GM12878 (cell line): ENCODE measurements at regions not wholly inside any gene's neighbourhood (a gene's known extent, or its start where the extent isn't known, plus 50 kb on each side); places are given as distances from the start of the nearest gene placed in this dataset.

Experiments used
- ATAC-seq: fragments of 200-7000 bp; cut with Tn5 transposase; 3 replicates; pipeline ENCODE4 v1.9.1; 2020; ENCODE audit warnings: mild to moderate bottlenecking, moderate library complexity
- BruUV-seq: library from RNA; stranded (reverse); fragments of 400-500 nt; replicated peaks from 2 replicates; lab custom pipeline; 2021; lab: Mats Ljungman, UMichigan
- CTCF ChIA-PET: fragments of 300-600 bp; sonication (Branson Sonifier 250); formaldehyde crosslinking; extraction: SDS; loops from one replicate; lab custom pipeline; 2021; ENCODE audit warnings: inconsistent platforms; lab: Yijun Ruan, JAX
- POLR2A ChIA-PET: fragments of 350-600 bp; formaldehyde crosslinking; extraction: SDS; loops from one replicate; lab custom pipeline; 2021; ENCODE audit warnings: inconsistent platforms; lab: Charles Lee
- RAD21 ChIA-PET: fragments of 300-600 bp; sonication (Branson Sonifier 250); formaldehyde crosslinking; loops from one replicate; lab custom pipeline; 2023; ENCODE audit warnings: antibody characterized with exemption; ENCODE audit not compliant: unreplicated experiment; lab: Charles Lee
- SMC1A ChIA-PET: fragments of 300-600 bp; sonication (Branson Sonifier 250); formaldehyde crosslinking; loops from one replicate; lab custom pipeline; 2023; ENCODE audit not compliant: unreplicated experiment, uncharacterized antibody; lab: Charles Lee
- DNase-seq: peaks from one replicate; pipeline ENCODE4 v3.0.0-alpha.2; 2011; ENCODE audit warnings: low read depth, low spot score
- FAIRE-seq: peaks from 3 replicates; lab custom pipeline; 2011; peaks lifted over from hg19 to GRCh38; lab: Jason Lieb, UNC
- H2AFZ ChIP-seq: 2 replicates; pipeline ENCODE4 v1.6.0; 2011; ENCODE audit warnings: low read depth, low read length, control low read depth; ENCODE audit not compliant: control insufficient read depth
- H3K27ac ChIP-seq: 2 replicates; pipeline ENCODE4 v1.5.1; 2011; ENCODE audit warnings: control low read depth; ENCODE audit not compliant: control insufficient read depth, insufficient read depth
- H3K27me3 ChIP-seq, 2 experiments: replicated peaks in 1 of 2; 2 replicates each; pipeline versions ENCODE4 v1.6.0 to v1.6.1; 2011; ENCODE audit warnings: low read length in 1 of 2; ENCODE audit not compliant: control insufficient read depth in 2 of 2, insufficient read depth in 2 of 2
- H3K36me3 ChIP-seq, 2 experiments: 2 replicates each; pipeline ENCODE4 v1.5.1; 2011; ENCODE audit warnings: low read length in 1 of 2; ENCODE audit not compliant: control insufficient read depth in 2 of 2, insufficient read depth in 2 of 2
- H3K4me1 ChIP-seq: 2 replicates; pipeline ENCODE4 v1.6.1; 2011; ENCODE audit warnings: mild to moderate bottlenecking, low read length, moderate library complexity, mixed read lengths; ENCODE audit not compliant: control insufficient read depth, insufficient read depth
- H3K4me2 ChIP-seq: 2 replicates; pipeline ENCODE4 v1.6.0; 2011; ENCODE audit warnings: control low read depth; ENCODE audit not compliant: control insufficient read depth, insufficient read depth
- H3K4me3 ChIP-seq: fragments of 200-600 bp; sonication (generic); 2 replicates; pipeline ENCODE4 v1.5.1; 2016
- H3K79me2 ChIP-seq: 2 replicates; pipeline ENCODE4 v1.6.0; 2011; ENCODE audit warnings: low read length; ENCODE audit not compliant: control insufficient read depth, insufficient read depth
- H3K9ac ChIP-seq: 2 replicates; pipeline ENCODE4 v1.8.0; 2011; ENCODE audit warnings: low read length, control low read depth, mixed read lengths; ENCODE audit not compliant: control insufficient read depth, insufficient read depth
- H3K9me3 ChIP-seq: replicated peaks from 3 replicates; pipeline ENCODE4 v1.5.1; 2011; ENCODE audit warnings: mild to moderate bottlenecking, low read length; ENCODE audit not compliant: control insufficient read depth, insufficient read depth
- H4K20me1 ChIP-seq: 2 replicates; pipeline ENCODE4 v1.6.0; 2011; ENCODE audit not compliant: control insufficient read depth, insufficient read depth
- ATF7 ChIP-seq: fragments of 450-650 bp; IDR thresholded peaks from 2 replicates; pipeline ENCODE4 v1.6.1; 2016; ENCODE audit warnings: low read depth, mild to moderate bottlenecking
- E4F1 ChIP-seq: fragments of 450-650 bp; IDR thresholded peaks from 2 replicates; pipeline ENCODE4 v1.6.1; 2018; ENCODE audit warnings: borderline replicate concordance, mild to moderate bottlenecking; ENCODE audit not compliant: partially characterized antibody
- FOXM1 ChIP-seq: IDR thresholded peaks from 2 replicates; pipeline ENCODE4 v1.6.1; 2012; ENCODE audit warnings: low read depth, mild to moderate bottlenecking, inconsistent platforms, low read length, moderate library complexity
- PAX8 ChIP-seq: fragments of 450-650 bp; IDR thresholded peaks from 2 replicates; pipeline ENCODE4 v1.6.1; 2017; ENCODE audit warnings: mild to moderate bottlenecking, moderate library complexity
- WGBS: methylation state at CpG from one replicate; pipeline ENCODE4 v1.1.6; 2016; ENCODE audit warnings: low lambda C conversion rate; ENCODE audit not compliant: insufficient replicate concordance, insufficient coverage; ENCODE audit errors: missing lambda C conversion rate; 5-methylcytosine and 5-hydroxymethylcytosine counted together
- in situ Hi-C: fragments of 300-500 bp; cut with MboI; formaldehyde crosslinking; loops from 9 replicates; pipeline ENCODE4 v1.14.3; 2018; ENCODE audit warnings: mixed read lengths
- intact Hi-C: fragments of 100-400 bp; cut with micrococcal nuclease; formaldehyde crosslinking; loops from one replicate; pipeline ENCODE4 v1.14.2; 2022; ENCODE audit not compliant: unreplicated experiment

DNA sequence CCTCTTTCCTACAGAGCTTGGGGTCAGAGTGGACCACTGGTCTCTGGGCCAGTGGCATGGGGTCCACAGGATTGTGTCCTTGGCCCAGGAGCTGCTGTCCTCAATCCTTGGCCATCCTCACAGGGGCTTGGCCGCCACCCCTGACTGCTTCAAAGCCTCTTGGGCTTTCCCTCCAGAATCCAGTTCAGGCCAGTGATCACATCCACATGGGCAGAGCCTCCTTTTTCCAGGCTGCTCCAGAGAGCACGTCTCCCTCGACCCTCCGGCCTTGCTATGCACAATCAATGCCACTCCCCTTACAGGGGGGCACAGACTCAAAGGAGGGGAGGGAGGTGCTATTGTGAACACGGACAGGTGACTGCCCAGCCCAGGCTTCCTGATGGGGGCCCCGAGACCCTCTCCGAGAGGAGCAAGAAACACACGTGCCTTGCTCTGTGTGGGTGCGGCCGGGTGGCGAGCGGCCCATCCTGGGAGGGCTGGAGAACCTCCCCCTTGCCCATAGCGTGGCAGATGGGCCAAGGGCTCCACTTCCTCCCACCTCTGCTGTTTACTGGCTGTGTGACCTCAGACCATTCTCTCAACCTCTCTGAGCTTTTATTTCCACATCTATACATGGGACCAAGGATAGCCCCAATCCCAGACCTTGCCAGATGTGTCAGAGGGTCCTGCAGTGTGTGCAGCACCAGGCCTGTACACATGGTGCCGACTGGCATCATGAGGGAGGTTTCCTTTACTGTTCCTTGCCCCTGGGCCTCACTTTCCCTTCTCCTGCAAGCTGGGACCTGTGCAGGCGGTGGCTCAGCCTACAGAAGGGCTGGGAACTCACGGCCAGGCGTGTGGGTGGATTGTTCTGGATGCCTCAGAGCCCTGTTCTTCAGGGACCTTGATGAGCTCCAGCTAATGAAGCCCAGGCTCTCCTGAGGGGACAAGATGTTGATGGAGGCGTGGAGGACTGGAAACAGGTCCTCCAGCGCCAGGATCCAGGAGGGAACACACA is 229.0 kb upstream of the GSE1 start:
- ChIA-PET POLR2A (no interaction called here), SMC1A (no interaction called here), CTCF (no interaction called here), RAD21 (no interaction called here)
- Histone ChIP-seq H3K9ac (no peak overlapping the region), H4K20me1 (no peaks in the 10 kb centered on the region; the same call in 1 of the 2 replicates), H3K27me3 (peaks cover 0 to 3% of the 10 kb centered on the region in 2 experiments), H3K27ac (no peak overlapping the region), H3K4me1 (no peaks in the 10 kb centered on the region), H3K4me2 (no peak overlapping the region), H3K9me3 (no peaks in the 10 kb centered on the region), H2AFZ (no peak overlapping the region), H3K36me3 (no peaks in the 10 kb centered on the region), H3K79me2 (no peaks in the 10 kb centered on the region), H3K4me3 (no peak overlapping the region)
- 25% methylated on average over 19 of the region's 19 CpGs for WGBS
- no TSS peak for BruUV-seq
- intact Hi-C loops (no loop called here), in situ Hi-C loops (no loop called here)
- ATAC-seq (no peak), FAIRE-seq (no peak), DNase-seq (no peak)
- TF ChIP-seq ATF7: no peak
- no peak for TF ChIP-seq PAX8
- no peak for TF ChIP-seq FOXM1
- TF ChIP-seq E4F1: no peak
